ENCODE measurements at regions not wholly inside any gene's neighbourhood (a gene's known extent, or its start where the extent isn't known, plus 50 kb on each side); places are given as distances from the start of the nearest gene placed in this dataset.

DNA sequence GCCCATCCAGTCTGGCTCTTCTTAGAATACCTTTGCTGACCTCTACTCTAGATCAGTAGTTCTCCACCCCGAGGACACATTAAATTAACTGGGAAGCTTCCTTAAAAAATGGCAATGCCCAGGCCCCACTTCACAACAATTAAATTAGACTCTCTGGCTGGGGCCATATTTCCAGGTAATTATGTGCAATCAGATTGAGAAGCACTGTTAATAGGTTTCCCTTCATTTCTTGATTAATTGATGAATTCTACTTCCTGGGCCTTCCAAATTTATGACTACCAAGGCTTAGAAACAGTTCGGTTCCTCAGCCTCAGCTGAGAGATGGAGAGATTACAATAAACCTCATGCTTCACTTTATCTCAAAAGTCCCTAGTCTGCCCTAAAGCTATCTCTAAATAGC lies 71.7 kb upstream of the LIMCH1 start:
- no peak for DNase-seq

DNA sequence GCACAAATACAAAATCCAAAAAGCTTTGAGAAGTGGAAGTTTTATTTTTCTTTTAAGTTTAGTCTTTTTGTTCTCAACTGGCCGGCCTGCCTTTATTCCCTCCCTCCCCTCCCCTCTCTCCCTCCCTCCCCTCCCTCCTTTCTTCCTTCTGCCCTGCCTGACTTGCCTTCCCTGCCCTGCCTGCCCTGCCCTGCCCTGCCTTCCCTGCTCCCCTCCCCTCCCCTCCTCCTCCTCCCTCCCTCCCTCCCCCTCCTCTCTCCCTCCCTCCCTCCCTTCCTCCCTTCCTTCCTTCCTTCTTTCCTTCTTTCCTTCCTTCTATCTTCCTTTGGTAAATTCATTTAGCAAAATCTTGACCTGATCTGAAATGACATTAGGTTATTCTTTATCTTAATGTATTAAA lies 69.8 kb upstream of the LIMCH1 start:
- DNase-seq = no peak

DNA sequence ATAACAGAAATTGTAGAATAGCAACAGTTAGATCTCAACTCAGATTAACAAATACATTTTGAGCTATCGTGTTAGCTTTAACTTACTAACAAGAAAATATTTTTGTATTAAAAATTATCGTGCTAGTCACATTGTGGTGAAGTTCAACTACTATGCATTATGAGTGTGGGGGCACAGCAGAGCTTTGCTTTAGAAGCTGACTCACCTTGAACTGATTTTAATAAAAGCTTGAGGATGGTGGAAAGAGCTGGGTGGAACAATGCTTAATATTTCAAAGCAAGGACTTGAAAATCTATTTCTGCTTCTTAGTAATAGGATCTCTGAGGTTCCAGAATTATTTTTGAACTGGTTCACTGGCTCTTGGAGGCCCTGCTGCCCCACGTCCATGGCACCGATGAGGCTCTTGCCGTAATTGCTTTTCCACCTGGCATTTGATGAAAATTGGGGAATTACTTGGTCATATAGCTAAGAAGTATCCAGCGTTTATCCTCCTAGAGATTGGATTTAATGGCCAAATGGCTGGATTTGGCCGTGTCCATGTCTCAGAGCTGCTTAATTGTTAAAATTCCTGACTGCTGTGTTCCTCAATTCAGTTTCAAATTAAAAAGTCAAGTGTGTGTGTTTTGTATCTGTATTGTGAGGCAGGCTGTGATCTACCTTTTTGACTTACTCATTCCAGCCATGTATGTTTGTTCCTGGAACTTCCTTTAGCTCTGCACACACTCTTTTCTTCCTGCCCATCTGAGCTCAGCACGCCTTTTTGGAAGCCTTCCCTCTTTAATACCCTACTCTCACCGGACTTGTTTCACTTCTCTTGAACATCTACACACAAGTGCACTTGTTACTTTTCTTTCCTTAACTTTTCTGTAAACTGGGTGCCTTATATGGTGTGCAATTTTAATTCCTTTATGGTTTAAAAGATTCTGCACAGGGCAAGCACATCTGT lies 66.6 kb upstream of the LIMCH1 start:
- DNase-seq = no peak

DNA sequence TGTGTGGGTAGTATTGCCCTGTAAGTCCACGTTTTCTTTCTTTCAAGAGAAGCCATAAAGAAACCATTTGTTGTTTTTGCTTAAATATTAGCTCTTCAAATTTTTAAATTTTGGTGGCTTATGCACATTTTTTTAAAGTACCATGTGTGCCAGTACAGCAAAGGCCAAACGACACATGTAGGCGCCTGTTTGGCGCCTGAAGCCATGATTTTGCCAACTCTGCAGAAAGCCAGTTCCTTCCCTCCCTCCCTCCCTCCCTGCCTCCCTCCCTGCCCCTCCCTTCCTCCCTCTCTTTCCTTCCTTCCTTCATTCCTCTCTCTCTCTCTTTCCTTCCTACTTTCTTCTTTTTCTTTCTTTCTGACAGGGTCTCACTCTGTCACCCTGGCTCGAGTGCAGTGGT lies 65.9 kb upstream of the LIMCH1 start:
- no peak for DNase-seq

DNA sequence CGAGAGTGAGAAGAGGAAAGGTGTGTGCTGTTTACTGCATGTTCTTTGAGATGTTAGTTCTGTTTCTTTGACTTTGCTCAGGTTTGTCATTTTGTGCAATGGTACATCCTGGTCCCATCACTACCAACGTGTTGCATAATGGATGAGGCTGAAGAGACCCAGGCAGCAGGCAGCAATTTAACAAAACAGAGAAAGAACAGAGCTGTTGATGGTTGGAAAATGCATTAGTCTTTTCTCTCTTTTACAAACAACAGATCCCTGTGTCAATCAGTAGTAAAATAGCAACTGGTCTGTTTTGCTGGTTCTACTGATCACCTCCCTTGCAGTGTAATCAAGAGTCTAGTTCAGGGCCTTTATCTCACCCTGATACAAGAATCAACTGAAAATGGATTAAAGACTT lies 64.8 kb upstream of the LIMCH1 start:
- DNase-seq = no peak

DNA sequence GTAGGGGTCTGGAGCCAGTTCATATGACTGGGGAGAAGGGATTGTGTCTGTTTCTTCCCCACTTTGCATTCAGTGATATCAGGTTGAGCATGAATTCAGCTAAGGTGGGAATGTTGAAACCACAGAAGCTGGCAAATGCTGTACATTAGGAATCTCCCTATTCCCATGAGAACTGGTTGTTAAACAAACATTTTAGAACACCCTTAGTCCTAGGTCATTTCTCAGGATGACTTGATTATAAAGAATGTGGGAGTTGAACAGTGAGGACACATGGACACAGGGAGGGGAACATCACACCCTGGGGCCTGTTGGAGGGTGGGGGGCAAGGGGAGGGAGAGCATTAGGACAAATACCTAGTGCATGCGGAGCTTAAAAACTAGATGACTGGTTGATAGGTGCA lies 62.6 kb upstream of the LIMCH1 start:
- DNase-seq = no peak

DNA sequence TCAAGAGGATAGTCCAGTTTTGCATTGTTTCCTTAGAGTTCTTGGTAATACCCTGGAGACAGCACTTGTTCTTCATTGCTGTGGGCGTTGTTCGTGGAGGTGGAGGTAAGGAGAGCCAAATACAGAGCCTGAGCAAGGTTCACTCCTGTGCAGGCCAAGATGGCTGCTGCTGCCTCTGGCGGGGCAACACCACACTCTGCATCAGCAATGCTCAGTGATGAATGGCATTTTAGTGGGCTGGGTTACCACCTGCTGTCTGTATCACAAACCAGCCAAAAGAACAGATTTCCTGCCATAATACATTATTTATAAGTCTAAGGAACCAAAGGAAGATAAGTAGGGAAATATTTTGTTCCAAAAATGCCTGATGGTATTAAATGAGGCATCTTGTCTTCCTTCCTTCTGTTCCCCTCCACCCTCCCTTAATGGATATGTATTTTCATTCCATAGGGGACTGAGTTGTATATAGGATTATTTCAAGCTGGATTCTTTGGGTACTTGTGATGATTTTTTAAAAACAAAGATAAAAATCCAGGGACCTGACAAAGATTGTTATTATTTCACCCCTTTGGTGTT lies 61.6 kb upstream of the LIMCH1 start:
- no peak for DNase-seq

DNA sequence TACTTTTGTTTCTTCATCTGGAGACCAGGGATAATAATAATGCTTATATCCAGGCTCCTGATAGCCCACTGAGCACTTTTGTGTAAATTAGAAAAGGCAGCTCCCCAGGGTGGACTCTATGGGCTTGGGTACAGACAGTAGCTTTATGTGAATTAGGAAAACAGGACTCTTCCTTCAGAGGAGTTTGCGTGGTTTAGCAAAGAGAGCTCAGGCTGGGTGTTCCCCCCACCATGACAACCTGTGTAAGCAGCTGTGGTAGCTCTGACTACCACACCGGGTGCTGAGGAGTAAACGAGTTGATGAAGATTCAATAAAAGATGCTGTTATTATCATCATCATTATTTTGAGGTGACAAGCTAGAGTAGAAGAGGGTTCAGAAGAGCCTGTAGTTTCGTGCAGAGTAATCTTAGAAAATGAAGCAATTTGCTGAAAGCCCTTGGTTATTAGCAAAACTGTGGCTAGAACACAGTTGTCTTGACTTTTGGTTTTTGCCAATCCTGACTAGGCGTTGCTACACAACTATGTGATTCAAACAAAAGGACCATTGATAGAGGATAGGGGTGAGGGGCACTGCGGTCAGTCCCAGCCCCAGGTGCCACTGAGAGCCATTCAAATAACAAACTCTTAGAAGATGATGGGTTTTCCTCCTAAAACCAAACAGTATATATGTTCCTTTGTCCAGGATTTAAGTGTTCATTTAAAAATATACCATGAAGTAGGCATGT lies 60.6 kb upstream of the LIMCH1 start:
- no peak for DNase-seq

DNA sequence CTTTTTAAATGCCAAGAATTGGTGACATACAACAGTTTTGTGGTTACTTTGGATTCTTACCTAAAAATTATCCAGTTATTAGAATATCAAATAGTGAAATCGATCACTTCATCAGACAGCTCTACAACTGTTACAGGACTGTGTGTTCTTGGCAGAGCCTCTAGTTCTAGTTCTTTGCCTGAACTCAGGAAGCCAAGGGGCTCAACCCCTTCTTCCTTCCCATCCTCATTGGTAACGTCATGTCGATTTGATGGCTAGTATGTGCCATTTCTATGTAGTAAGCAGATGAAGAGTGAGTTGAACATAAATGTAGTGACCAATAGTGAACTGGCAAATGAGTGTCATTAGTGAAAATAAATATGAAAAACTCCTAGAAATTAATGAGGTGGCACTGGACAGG lies 59.4 kb upstream of the LIMCH1 start:
- no peak for DNase-seq

DNA sequence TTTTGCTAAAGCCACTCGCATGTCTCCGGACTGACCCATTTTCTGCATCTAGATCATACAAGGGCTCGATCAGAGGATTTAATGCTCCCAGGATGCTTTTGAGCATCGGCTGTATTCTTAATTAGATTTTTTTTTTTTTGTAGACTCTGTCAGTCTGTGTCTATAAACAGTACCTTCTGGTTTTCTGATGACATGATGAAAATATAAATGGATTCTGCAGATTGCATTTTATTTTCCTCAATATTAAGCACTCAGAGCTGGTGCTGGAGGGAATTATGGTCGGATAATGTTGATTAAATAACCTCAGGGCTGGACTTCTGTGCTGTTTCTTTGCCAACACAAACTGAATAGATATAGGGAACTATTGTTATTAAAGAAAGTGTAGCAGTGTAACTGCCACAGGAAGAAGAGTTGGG lies 57.1 kb upstream of the LIMCH1 start:
- DNase-seq = no peak

DNA sequence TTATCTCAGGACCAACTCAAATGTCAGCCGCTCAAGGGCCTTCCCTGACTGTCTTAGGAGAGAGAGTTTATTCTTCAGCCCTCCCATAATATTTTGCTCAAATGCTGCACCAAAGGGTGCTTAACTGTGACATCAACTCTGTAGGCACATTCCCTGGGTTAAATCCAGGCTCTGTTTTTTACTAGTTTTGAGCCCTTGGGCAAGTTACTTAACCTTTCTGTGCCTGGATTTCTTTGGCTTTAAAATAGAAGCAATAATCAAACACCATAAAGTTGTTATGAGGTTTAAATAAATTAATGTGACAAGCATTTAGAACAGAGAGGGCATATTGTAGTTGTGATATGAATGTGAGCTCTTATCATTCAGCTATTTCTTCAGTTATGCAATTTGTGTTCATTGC lies 54.2 kb upstream of the LIMCH1 start:
- DNase-seq = no peak

DNA sequence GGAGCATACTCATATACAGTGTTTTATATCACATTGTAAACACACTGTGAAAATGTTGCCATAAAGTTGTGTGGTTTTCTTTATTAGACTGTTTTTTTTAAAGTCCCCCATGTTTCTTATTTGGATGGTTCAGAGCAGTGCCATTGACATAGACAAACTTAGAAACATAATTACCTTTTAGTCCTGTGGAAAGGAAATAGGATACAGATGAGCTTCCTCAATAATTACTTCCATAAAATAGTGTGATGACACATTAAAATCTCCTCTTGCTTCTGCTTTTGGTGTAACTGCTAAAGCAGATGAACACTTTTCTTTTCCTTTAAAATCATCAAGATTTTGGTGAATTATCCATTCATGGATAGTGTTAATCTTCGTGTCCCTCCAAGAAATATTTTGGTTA lies 52.9 kb upstream of the LIMCH1 start:
- DNase-seq = no peak

DNA sequence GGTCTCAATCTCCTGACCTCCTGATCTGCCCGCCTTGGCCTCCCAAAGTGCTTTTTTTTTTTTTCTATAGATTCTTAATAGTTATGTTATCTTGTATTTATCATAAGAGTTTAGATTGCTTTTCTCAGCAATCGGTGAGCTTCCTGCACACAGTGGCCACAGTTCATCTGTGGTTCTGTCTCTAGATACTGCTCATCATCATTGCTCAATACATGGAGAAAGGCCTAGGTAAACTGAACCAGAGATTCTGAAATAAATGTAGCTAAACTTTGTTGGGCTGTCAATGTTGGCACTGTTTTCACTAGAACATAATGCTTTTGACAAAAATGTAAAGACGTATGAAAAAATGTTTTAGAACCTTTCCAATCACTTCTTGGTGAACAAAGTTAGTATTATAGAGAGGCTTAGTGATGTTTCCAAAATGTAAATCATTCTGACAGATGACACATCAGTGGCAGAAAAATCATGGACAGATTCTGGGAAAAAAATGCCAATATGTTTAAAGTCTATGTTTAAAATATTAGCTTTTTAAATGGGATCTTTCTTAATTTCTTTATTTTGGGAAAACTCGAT lies 50.0 kb upstream of the LIMCH1 start:
- no peak for DNase-seq
